Fibroblast of lung (primary cell): ENCODE measurements at regions not wholly inside any gene's neighbourhood (a gene's known extent, or its start where the extent isn't known, plus 50 kb on each side); places are given as distances from the start of the nearest gene placed in this dataset.

Experiments used
- EZH2 ChIP-seq: IDR thresholded peaks from 2 replicates; pipeline ENCODE4 v1.5.1; 2012; ENCODE audit warnings: low read length, control low read depth, mild to moderate bottlenecking; ENCODE audit errors: missing control alignments
- TF ChIP-seq, protein P1 (sequence below), 2 donors: IDR thresholded peaks in 1 of 2; conservative IDR thresholded peaks in 1 of 2; 1 replicate in 1 of 2; 2 replicates in 1 of 2; pipeline ENCODE4 v1.5.1; 2011 to 2012; ENCODE audit warnings: low read length in 2 of 2, control low read depth in 1 of 2, inconsistent platforms in 1 of 2, low read depth in 1 of 2, mild to moderate bottlenecking in 1 of 2

DNA sequence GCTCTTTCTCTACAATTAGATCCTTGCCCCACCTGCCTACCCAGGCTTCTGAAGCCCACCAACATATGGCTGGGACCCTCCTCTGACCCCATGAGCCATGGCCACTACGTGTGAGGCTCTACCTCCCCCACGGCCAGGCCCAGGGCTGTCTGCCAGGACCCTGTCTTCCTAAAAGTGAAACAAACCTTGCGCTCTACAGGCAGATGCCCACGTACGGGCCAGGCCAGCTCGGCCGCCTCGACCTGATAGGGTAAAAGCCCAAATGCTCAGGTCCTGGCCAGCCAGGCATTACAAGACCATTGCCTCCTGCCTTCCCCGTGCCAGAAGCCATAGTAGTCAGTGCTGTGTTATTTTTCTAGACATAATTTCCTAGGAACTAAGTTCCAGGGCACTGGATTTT is 1496.4 kb downstream of the BRD1 start:
- TF ChIP-seq EZH2, result no peak
- TF ChIP-seq, protein P1, sequence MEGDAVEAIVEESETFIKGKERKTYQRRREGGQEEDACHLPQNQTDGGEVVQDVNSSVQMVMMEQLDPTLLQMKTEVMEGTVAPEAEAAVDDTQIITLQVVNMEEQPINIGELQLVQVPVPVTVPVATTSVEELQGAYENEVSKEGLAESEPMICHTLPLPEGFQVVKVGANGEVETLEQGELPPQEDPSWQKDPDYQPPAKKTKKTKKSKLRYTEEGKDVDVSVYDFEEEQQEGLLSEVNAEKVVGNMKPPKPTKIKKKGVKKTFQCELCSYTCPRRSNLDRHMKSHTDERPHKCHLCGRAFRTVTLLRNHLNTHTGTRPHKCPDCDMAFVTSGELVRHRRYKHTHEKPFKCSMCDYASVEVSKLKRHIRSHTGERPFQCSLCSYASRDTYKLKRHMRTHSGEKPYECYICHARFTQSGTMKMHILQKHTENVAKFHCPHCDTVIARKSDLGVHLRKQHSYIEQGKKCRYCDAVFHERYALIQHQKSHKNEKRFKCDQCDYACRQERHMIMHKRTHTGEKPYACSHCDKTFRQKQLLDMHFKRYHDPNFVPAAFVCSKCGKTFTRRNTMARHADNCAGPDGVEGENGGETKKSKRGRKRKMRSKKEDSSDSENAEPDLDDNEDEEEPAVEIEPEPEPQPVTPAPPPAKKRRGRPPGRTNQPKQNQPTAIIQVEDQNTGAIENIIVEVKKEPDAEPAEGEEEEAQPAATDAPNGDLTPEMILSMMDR (conservative IDR thresholded peaks at IDR 0.05 in 1 of 2, IDR thresholded peaks at IDR 0.05 in 1 of 2; ENCODE audit: low read depth in 1 of 2, low read length in 2 of 2), result no peak
